HG03060 (cell line): ENCODE measurements at regions not wholly inside any gene's neighbourhood (a gene's known extent, or its start where the extent isn't known, plus 50 kb on each side); places are given as distances from the start of the nearest gene placed in this dataset.
"Not testable (repeated sequence)": the region's sequence is repeated elsewhere in the genome, so short reads cannot be mapped to it uniquely, and the experiment has no call there.

Experiments
- ATAC-seq: cut with Tn5 transposase; IDR thresholded peaks from one replicate; pipeline ENCODE4 v1.9.1; 2021; ENCODE audit warnings: low read depth, moderate number of reproducible peaks; ENCODE audit not compliant: unreplicated experiment

DNA sequence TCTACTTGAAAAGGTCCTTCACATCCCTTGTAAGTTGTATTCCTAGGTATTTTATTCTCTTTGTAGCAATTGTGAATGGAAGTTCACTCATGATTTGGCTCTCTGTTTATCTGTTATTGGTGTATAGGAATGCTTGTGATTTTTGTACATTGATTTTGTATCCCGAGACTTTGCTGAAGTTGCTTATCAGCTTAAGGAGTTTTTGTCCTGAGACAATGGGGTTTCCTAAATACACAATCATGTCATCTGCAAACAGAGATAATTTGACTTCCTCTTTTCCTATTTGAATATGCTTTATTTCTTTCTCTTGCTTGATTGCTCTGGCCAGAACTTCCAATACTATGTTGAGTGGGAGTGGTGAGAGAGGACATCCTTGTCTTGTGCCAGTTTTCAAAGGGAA is 69.8 kb upstream of the MYRIP start:
- ATAC-seq: not testable (repeated sequence)

DNA sequence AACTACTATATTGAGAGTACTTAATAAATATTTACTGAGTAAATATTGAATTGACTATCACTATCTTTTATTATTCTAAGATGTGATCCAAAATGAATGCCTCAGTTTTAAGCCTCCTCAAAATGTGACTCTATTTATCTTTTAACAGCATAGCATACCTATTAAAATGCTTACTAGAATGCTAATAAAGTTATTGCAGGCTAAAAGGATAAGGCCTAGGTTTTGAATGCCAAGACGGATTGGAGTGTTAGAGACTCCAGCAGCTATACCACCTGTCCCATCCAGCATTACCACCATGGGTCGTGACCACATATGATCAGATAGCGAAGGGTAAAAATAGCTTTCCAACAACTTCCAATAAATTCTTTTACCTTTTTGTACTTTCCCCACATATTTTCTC is 64.7 kb upstream of the MYRIP start:
- no peak for ATAC-seq

DNA sequence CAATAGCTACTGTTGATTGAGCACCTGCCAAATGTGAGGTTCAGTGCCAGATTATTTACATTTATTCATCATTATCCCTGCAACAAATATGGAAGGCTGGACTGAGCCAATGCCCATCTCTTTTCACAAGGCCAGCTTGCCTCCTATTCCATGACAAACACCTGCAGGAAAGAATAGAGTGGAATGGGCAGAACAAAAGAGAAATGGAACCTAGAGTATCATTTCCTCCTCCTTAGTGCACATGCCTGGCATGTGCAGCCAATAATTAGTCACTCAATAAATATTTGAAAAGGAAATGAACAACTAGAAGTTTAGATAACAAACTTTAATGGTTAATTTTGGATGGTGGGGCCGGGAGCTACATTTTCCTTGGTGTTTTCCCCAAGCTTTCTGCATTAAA is 61.4 kb upstream of the MYRIP start:
- no peak for ATAC-seq

- no peak for ATAC-seq
Measured at GRCh38 chr3:39748763-39749162, 60.6 kb upstream of the MYRIP start.

DNA sequence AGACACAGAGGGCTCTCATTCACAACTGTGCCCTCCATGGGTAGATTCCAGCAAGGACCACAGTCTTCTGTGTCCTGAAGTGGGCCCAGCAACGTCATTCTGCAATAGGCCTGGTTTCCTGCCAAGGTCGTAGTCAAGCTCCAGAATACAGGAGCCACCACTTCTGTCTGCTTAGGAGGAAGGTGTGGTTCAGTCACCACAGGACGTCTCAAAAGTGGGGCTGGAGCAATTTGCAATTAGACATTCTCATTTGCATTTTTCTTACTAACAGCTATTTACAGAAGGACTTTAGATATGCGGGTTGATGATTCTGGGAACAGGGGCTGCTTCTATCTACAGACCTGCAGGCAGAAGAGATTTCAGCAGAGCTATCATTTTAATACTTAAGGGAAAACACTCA is 58.7 kb upstream of the MYRIP start:
- ATAC-seq: no peak

GRCh38 chr3:39751286-39751685 is 58.1 kb upstream of the MYRIP start:
- ATAC-seq: no peak

DNA sequence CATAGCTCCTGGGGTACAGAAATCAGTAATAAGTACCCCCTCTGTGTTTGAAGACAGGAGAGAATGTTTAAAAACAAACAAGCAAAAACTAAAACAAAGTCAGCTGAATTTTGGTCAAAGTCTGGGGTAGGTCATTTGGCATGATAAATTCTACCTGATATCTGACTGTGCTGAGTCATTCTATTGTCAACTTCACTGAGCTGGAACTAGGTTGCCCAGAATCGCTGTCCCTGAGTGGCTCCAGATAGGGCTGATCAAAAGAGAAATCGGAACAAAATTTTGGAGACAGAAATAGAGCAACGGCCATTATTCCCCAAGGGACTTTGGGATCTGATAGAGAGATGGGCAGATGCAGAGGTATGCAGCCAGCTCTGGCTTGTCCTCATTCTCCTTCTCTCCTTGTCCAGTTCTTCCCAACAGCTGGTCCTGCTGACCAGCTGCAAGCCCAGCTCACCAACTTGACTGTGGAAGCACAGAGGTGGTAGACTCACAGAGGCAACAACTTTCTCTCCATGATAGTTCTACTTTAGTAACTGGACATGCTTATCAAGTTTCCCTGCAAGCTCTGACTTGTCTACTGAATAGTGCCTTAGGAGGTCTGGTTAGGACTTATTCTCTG is 57.3 kb upstream of the MYRIP start:
- no peak for ATAC-seq

GRCh38 chr3:39752751-39753150 is 56.7 kb upstream of the MYRIP start:
- no peak for ATAC-seq

GRCh38 chr3:39753391-39753790 is 56.0 kb upstream of the MYRIP start:
- no peak for ATAC-seq

- peak; percentile 54 for ATAC-seq
Measured at GRCh38 chr3:39754549-39754948, 54.9 kb upstream of the MYRIP start.

DNA sequence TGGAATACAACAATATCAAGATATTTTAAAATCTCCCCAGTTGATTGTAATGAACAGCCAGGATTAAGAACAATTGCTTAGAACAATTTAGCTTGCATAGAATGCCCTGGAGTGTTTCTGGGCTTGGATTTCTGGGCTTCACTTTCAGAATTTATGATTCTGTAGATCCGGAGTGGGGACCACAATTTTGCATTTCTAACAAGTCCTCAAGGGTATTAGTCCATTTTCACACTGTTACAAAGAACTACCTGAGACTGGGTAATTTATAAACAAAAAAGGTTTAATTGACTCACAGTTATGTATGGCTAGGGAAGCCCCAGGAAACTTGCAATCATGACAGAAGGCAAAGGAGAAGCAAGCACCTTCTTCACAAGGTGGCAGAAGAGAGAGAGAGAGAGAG is 54.3 kb upstream of the MYRIP start:
- ATAC-seq: no peak

DNA sequence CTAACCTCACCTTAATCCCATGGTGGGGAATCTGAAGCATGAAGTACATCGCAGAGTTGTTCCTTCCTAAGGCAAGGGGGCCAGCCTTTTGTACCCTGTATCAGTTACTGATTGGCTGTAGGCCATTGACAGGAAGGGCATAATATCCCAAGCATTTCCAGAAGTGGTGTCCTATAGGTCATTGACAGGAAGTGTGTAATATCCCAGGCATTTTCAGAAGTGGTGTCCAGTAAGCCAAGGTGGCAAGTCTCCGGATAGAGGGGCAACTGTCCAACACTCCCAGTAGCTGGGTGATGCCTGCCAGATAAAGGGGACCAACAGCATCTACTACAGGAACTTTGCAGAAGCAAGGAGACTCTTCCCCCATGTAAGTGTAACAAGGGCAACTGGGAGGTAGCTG is 52.1 kb upstream of the MYRIP start:
- no peak for ATAC-seq
